ENCODE measurements at regions not wholly inside any gene's neighbourhood (a gene's known extent, or its start where the extent isn't known, plus 50 kb on each side); places are given as distances from the start of the nearest gene placed in this dataset.
"Not testable (repeated sequence)": the region's sequence is repeated elsewhere in the genome, so short reads cannot be mapped to it uniquely, and the experiment has no call there.

- H3K36me3 Mint-ChIP-seq (ENCODE audit: insufficient read depth) = peaks cover 3% of the 10 kb centered on the region
- no peak overlapping the region for H3K4me3 Mint-ChIP-seq
- peaks cover 8% of the 10 kb centered on the region in 2 donors for H3K9me3 Mint-ChIP-seq
- no peaks in the 10 kb centered on the region for H3K27me3 Mint-ChIP-seq
- DNase-seq (no peak), ATAC-seq (replicated peaks) (no peak)
- no peak overlapping the region for H3K27ac Mint-ChIP-seq
- no peaks in the 10 kb centered on the region for H3K4me1 Mint-ChIP-seq (ENCODE audit: low read depth in 2 of 2)
Measured at GRCh38 chrX:1788300-1788911, 173.5 kb downstream of the ASMT start.

- no peak for DNase-seq
- Mint-ChIP-seq H3K27ac (no peak overlapping the region), H3K4me3 (no peak overlapping the region), H3K27me3 (no peaks in the 10 kb centered on the region), H3K36me3 (ENCODE audit: insufficient read depth) (peaks cover 3% of the 10 kb centered on the region), H3K4me1 (ENCODE audit: low read depth in 2 of 2) (no peaks in the 10 kb centered on the region), H3K9me3 (no peaks in the 10 kb centered on the region)
- no peak for ATAC-seq (replicated peaks)
Measured at GRCh38 chrX:1792636-1793035, 177.8 kb downstream of the ASMT start.

GRCh38 chrX:1794586-1794985 is 179.7 kb downstream of the ASMT start:
- ATAC-seq (replicated peaks) = no peak
- H3K27me3 Mint-ChIP-seq = no peaks in the 10 kb centered on the region

GRCh38 chrX:1802912-1803311 is 188.1 kb downstream of the ASMT start:
- ATAC-seq (replicated peaks) = no peak
- H3K27me3 Mint-ChIP-seq = peaks cover 0 to 5% of the 10 kb centered on the region in 2 donors
- H3K27ac Mint-ChIP-seq = no peak overlapping the region
- H3K4me3 Mint-ChIP-seq = no peak overlapping the region
- no peaks in the 10 kb centered on the region for H3K9me3 Mint-ChIP-seq
- H3K4me1 Mint-ChIP-seq (ENCODE audit: low read depth in 2 of 2) = no peaks in the 10 kb centered on the region
- no peak for DNase-seq
- H3K36me3 Mint-ChIP-seq (ENCODE audit: insufficient read depth) = no peaks in the 10 kb centered on the region

More at GRCh38 chrX:1794586-1794985, 179.7 kb downstream of the ASMT start:
- DNase-seq = no peak
- Mint-ChIP-seq H3K36me3 (ENCODE audit: insufficient read depth) (peaks cover 3% of the 10 kb centered on the region), H3K4me1 (ENCODE audit: low read depth in 2 of 2) (no peaks in the 10 kb centered on the region), H3K4me3 (no peak overlapping the region), H3K9me3 (no peaks in the 10 kb centered on the region), H3K27ac (no peak overlapping the region)

- H3K4me1 Mint-ChIP-seq (ENCODE audit: low read depth in 2 of 2) = no peaks in the 10 kb centered on the region
- H3K27me3 Mint-ChIP-seq = peaks cover 0 to 5% of the 10 kb centered on the region in 2 donors
- H3K27ac Mint-ChIP-seq = no peak overlapping the region
- no peaks in the 10 kb centered on the region for H3K36me3 Mint-ChIP-seq (ENCODE audit: insufficient read depth)
- no peak overlapping the region for H3K4me3 Mint-ChIP-seq
- no peak for ATAC-seq (replicated peaks)
- no peaks in the 10 kb centered on the region for H3K9me3 Mint-ChIP-seq
- no peak for DNase-seq
Measured at GRCh38 chrX:1803741-1804140, 188.9 kb downstream of the ASMT start.

- no peak for DNase-seq
- H3K4me3 Mint-ChIP-seq = no peak overlapping the region
- no peak for ATAC-seq (replicated peaks)
- H3K27me3 Mint-ChIP-seq = peaks cover 12% of the 10 kb centered on the region in 2 donors
- no peaks in the 10 kb centered on the region for H3K4me1 Mint-ChIP-seq (ENCODE audit: low read depth in 2 of 2)
- H3K9me3 Mint-ChIP-seq = peaks cover 0 to 3% of the 10 kb centered on the region in 2 donors
- H3K36me3 Mint-ChIP-seq (ENCODE audit: insufficient read depth) = peaks cover 2% of the 10 kb centered on the region
- H3K27ac Mint-ChIP-seq = no peak overlapping the region
Measured at GRCh38 chrX:1807301-1807731, 192.5 kb downstream of the ASMT start.

- Mint-ChIP-seq H3K27me3 (peaks cover 12 to 13% of the 10 kb centered on the region in 2 donors), H3K36me3 (ENCODE audit: insufficient read depth) (peaks cover 2% of the 10 kb centered on the region), H3K4me3 (no peak overlapping the region), H3K9me3 (peaks cover 0 to 3% of the 10 kb centered on the region in 2 donors), H3K27ac (no peak overlapping the region), H3K4me1 (ENCODE audit: low read depth in 2 of 2) (no peaks in the 10 kb centered on the region)
- DNase-seq = no peak
- ATAC-seq (replicated peaks) = no peak
Measured at GRCh38 chrX:1809581-1809980, 194.7 kb downstream of the ASMT start.

- H3K27me3 Mint-ChIP-seq = peaks cover 7 to 13% of the 10 kb centered on the region in 2 donors
- no peak for ATAC-seq (replicated peaks)
Measured at GRCh38 chrX:1813809-1814208, 198.9 kb downstream of the ASMT start.

GRCh38 chrX:1815456-1816175 is 200.8 kb downstream of the ASMT start:
- DNase-seq (no peak), ATAC-seq (replicated peaks) (no peak)
- no peak overlapping the region for H3K4me3 Mint-ChIP-seq
- H3K9me3 Mint-ChIP-seq = peaks cover 0 to 3% of the 10 kb centered on the region in 2 donors
- H3K27ac Mint-ChIP-seq = no peak overlapping the region
- H3K27me3 Mint-ChIP-seq = peaks cover 7 to 13% of the 10 kb centered on the region in 2 donors
- no peaks in the 10 kb centered on the region for H3K4me1 Mint-ChIP-seq (ENCODE audit: low read depth in 2 of 2)
- no peaks in the 10 kb centered on the region for H3K36me3 Mint-ChIP-seq (ENCODE audit: insufficient read depth)

More at GRCh38 chrX:1813809-1814208, 198.9 kb downstream of the ASMT start:
- no peaks in the 10 kb centered on the region for H3K4me1 Mint-ChIP-seq (ENCODE audit: low read depth in 2 of 2)
- DNase-seq = no peak
- H3K9me3 Mint-ChIP-seq = peaks cover 0 to 3% of the 10 kb centered on the region in 2 donors
- H3K27ac Mint-ChIP-seq = no peak overlapping the region
- H3K36me3 Mint-ChIP-seq (ENCODE audit: insufficient read depth) = peaks cover 2% of the 10 kb centered on the region
- H3K4me3 Mint-ChIP-seq = no peak overlapping the region

- not testable (repeated sequence) for H3K9me3 Mint-ChIP-seq; DNase-seq; H3K4me3 Mint-ChIP-seq; H3K4me1 Mint-ChIP-seq (ENCODE audit: low read depth in 2 of 2); H3K36me3 Mint-ChIP-seq (ENCODE audit: insufficient read depth); H3K27ac Mint-ChIP-seq; H3K27me3 Mint-ChIP-seq; ATAC-seq (replicated peaks)
Measured at GRCh38 chrX:1816387-1816982, 201.6 kb downstream of the ASMT start.

GRCh38 chrX:1821846-1822245 is 207.0 kb downstream of the ASMT start:
- H3K27me3 Mint-ChIP-seq = peaks cover 0 to 27% of the 10 kb centered on the region in 2 donors
- H3K4me3 Mint-ChIP-seq = no peak overlapping the region
- ATAC-seq (replicated peaks) = no peak
- H3K9me3 Mint-ChIP-seq = peaks cover 0 to 4% of the 10 kb centered on the region in 2 donors
- no peaks in the 10 kb centered on the region for H3K36me3 Mint-ChIP-seq (ENCODE audit: insufficient read depth)
- DNase-seq = no peak
- H3K27ac Mint-ChIP-seq = no peak overlapping the region
- peaks cover 0 to 1% of the 10 kb centered on the region in 2 donors for H3K4me1 Mint-ChIP-seq (ENCODE audit: low read depth in 2 of 2)

- peaks cover 0 to 4% of the 10 kb centered on the region in 2 donors for H3K9me3 Mint-ChIP-seq
- H3K27ac Mint-ChIP-seq = no peak overlapping the region
- H3K4me3 Mint-ChIP-seq = no peak overlapping the region
- H3K4me1 Mint-ChIP-seq (ENCODE audit: low read depth in 2 of 2) = peaks cover 0 to 1% of the 10 kb centered on the region in 2 donors
- DNase-seq = no peak
- H3K27me3 Mint-ChIP-seq = peaks cover 0 to 27% of the 10 kb centered on the region in 2 donors
- H3K36me3 Mint-ChIP-seq (ENCODE audit: insufficient read depth) = no peaks in the 10 kb centered on the region
- ATAC-seq (replicated peaks) = no peak
Measured at GRCh38 chrX:1824855-1825254, 210.0 kb downstream of the ASMT start.

- DNase-seq = no peak
- Mint-ChIP-seq H3K9me3 (no peaks in the 10 kb centered on the region), H3K36me3 (ENCODE audit: insufficient read depth) (peaks cover 3% of the 10 kb centered on the region), H3K27ac (no peak overlapping the region), H3K27me3 (peaks cover 0 to 16% of the 10 kb centered on the region in 2 donors), H3K4me1 (ENCODE audit: low read depth in 2 of 2) (no peaks in the 10 kb centered on the region), H3K4me3 (no peak overlapping the region)
- no peak for ATAC-seq (replicated peaks)
Measured at GRCh38 chrX:1833656-1834360, 218.9 kb downstream of the ASMT start.
